ENCODE measurements at regions not wholly inside any gene's neighbourhood (a gene's known extent, or its start where the extent isn't known, plus 50 kb on each side); places are given as distances from the start of the nearest gene placed in this dataset.

DNA sequence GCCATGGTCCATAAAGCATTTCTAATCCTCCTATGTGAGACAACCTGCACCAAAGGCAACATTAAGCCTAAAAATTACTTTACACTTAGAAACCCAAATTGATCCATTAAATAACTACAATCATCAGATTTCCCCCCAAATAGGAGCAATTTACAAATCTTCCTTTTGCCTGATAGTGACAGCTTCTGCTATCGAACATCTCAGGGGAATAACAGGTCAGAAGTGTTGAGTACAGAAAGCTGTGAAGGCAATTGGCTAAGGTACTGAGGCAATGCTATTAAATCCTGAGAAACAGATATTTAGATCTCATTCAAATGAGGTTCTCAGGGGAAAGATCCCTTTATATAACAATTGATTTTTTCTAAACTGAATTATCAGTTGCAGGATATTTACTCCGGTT lies 141.1 kb downstream of the PIK3R1 start:
- DNase-seq, result no peak
- Histone ChIP-seq H3K27me3 (ENCODE audit: insufficient read depth, low read length, poor library complexity) (no peaks in the 10 kb centered on the region), H3K9me3 (ENCODE audit: insufficient read depth, low read length, severe bottlenecking) (no peaks in the 10 kb centered on the region), H3K9ac (ENCODE audit: low read depth, low read length) (no peak overlapping the region), H3K4me2 (ENCODE audit: insufficient read depth, low read length) (no peak overlapping the region), H3K27ac (ENCODE audit: low read length) (no peak overlapping the region), H2AFZ (ENCODE audit: low read depth, low read length) (no peak overlapping the region), H3K4me1 (ENCODE audit: insufficient read depth, low read length) (no peaks in the 10 kb centered on the region), H3K4me3 (ENCODE audit: low read depth in 1 of 2, low read length in 2 of 2) (no peak overlapping the region), H3K79me2 (ENCODE audit: insufficient read depth, low read length) (no peaks in the 10 kb centered on the region), H3K36me3 (ENCODE audit: insufficient read depth, low read length) (no peaks in the 10 kb centered on the region), H4K20me1 (ENCODE audit: insufficient read depth, low read length) (no peaks in the 10 kb centered on the region)
- no peak for TF ChIP-seq EZH2 (IDR thresholded peaks at IDR 0.05; ENCODE audit: borderline replicate concordance, low read depth, low read length, severe bottlenecking)
- TF ChIP-seq, protein P1, sequence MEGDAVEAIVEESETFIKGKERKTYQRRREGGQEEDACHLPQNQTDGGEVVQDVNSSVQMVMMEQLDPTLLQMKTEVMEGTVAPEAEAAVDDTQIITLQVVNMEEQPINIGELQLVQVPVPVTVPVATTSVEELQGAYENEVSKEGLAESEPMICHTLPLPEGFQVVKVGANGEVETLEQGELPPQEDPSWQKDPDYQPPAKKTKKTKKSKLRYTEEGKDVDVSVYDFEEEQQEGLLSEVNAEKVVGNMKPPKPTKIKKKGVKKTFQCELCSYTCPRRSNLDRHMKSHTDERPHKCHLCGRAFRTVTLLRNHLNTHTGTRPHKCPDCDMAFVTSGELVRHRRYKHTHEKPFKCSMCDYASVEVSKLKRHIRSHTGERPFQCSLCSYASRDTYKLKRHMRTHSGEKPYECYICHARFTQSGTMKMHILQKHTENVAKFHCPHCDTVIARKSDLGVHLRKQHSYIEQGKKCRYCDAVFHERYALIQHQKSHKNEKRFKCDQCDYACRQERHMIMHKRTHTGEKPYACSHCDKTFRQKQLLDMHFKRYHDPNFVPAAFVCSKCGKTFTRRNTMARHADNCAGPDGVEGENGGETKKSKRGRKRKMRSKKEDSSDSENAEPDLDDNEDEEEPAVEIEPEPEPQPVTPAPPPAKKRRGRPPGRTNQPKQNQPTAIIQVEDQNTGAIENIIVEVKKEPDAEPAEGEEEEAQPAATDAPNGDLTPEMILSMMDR (IDR thresholded peaks at IDR 0.05; ENCODE audit: borderline replicate concordance, extremely low read depth, low read length, poor library complexity, severe bottlenecking), result no peak
- no peak for ATAC-seq (ENCODE audit: insufficient read depth, low read depth)

DNA sequence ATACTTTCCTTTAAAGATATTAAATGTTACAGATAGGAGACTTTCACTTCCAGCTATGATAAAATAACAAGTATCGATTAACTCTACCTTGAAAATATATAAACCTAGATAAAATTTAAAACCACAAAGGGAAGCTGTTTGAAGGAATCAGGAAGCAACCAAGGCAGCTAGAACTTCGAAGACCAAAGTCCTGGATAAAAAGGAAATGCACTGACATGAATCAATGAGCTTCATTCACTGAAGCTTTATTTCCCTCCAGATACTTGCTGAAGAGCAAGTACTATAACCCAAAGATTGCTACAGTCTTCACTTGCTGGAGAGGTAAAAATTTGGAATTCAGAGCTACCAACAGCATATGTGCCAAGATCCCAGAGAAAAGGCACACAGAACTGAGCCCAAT lies 144.1 kb downstream of the PIK3R1 start:
- no peak for DNase-seq
- Histone ChIP-seq H3K27ac (ENCODE audit: low read length) (no peak overlapping the region), H3K36me3 (ENCODE audit: insufficient read depth, low read length) (no peaks in the 10 kb centered on the region), H3K79me2 (ENCODE audit: insufficient read depth, low read length) (no peaks in the 10 kb centered on the region), H3K4me1 (ENCODE audit: insufficient read depth, low read length) (no peaks in the 10 kb centered on the region), H4K20me1 (ENCODE audit: insufficient read depth, low read length) (no peaks in the 10 kb centered on the region), H3K4me2 (ENCODE audit: insufficient read depth, low read length) (no peak overlapping the region), H2AFZ (ENCODE audit: low read depth, low read length) (no peak overlapping the region; the same call in 1 of the 2 replicates), H3K4me3 (ENCODE audit: low read depth in 1 of 2, low read length in 2 of 2) (no peak overlapping the region), H3K27me3 (ENCODE audit: insufficient read depth, low read length, poor library complexity) (no peaks in the 10 kb centered on the region), H3K9ac (ENCODE audit: low read depth, low read length) (no peak overlapping the region), H3K9me3 (ENCODE audit: insufficient read depth, low read length, severe bottlenecking) (no peaks in the 10 kb centered on the region)
- TF ChIP-seq, protein P1 (IDR thresholded peaks at IDR 0.05; ENCODE audit: borderline replicate concordance, extremely low read depth, low read length, poor library complexity, severe bottlenecking), result no peak
- no peak for TF ChIP-seq EZH2 (IDR thresholded peaks at IDR 0.05; ENCODE audit: borderline replicate concordance, low read depth, low read length, severe bottlenecking)
- no peak for ATAC-seq (ENCODE audit: insufficient read depth, low read depth)

DNA sequence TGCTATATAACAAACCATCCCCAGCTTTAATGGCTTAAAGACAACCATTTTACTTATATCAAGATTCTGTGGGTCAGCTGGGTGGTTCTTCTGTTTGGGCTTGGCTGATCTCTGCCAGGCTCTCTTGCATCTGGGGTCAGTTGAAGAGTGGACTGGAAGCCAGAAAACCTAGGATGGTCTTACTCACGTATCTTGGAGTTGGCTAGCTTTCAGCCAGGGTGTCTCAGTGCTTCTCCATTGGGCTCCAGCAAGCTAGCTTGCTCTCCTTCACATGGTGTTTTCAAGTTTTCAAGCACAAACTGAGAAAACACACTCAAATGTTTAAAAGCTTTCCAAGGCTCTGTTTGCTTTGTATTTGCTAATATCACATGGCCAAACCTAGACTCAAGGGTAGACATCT lies 146.8 kb downstream of the PIK3R1 start:
- Histone ChIP-seq H3K36me3 (ENCODE audit: insufficient read depth, low read length) (no peaks in the 10 kb centered on the region), H3K4me2 (ENCODE audit: insufficient read depth, low read length) (no peak overlapping the region), H3K27me3 (ENCODE audit: insufficient read depth, low read length, poor library complexity) (no peaks in the 10 kb centered on the region), H3K9ac (ENCODE audit: low read depth, low read length) (no peak overlapping the region), H3K79me2 (ENCODE audit: insufficient read depth, low read length) (no peaks in the 10 kb centered on the region), H4K20me1 (ENCODE audit: insufficient read depth, low read length) (no peaks in the 10 kb centered on the region), H3K4me3 (ENCODE audit: low read depth in 1 of 2, low read length in 2 of 2) (no peak overlapping the region), H3K4me1 (ENCODE audit: insufficient read depth, low read length) (no peaks in the 10 kb centered on the region), H2AFZ (ENCODE audit: low read depth, low read length) (no peak overlapping the region), H3K9me3 (ENCODE audit: insufficient read depth, low read length, severe bottlenecking) (no peaks in the 10 kb centered on the region), H3K27ac (ENCODE audit: low read length) (no peak overlapping the region)
- ATAC-seq (ENCODE audit: insufficient read depth, low read depth) (no peak), DNase-seq (no peak)
- TF ChIP-seq, protein P1 (IDR thresholded peaks at IDR 0.05; ENCODE audit: borderline replicate concordance, extremely low read depth, low read length, poor library complexity, severe bottlenecking), result no peak
- TF ChIP-seq EZH2 (IDR thresholded peaks at IDR 0.05; ENCODE audit: borderline replicate concordance, low read depth, low read length, severe bottlenecking), result no peak

DNA sequence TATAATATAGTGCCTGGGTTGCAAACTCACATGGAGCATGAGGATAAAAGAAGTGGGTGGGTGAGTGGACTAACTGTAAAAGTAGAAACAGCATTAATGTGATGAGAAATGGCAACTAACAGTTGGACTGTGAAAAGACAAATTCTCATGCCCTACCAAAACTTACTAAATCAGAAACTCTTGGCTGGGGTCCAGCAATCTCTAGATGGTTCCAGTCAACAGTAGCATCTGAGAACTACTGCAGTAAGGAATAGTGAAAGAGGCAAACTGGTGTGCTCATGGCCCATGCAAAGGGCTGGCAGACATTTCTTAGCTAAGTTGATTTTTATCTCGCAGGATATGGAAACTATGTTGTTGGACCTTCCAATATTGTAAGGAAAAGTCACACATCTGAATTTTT lies 150.3 kb downstream of the PIK3R1 start:
- H3K36me3 ChIP-seq (ENCODE audit: insufficient read depth, low read length), result no peaks in the 10 kb centered on the region
- H3K27ac ChIP-seq (ENCODE audit: low read length), result no peak overlapping the region
- H4K20me1 ChIP-seq (ENCODE audit: insufficient read depth, low read length), result no peaks in the 10 kb centered on the region
- no peak overlapping the region for H3K9ac ChIP-seq (ENCODE audit: low read depth, low read length)
- ATAC-seq (ENCODE audit: insufficient read depth, low read depth) (no peak), DNase-seq (no peak)
- no peaks in the 10 kb centered on the region for H3K9me3 ChIP-seq (ENCODE audit: insufficient read depth, low read length, severe bottlenecking)
- no peaks in the 10 kb centered on the region for H3K27me3 ChIP-seq (ENCODE audit: insufficient read depth, low read length, poor library complexity)
- no peak overlapping the region for H2AFZ ChIP-seq (ENCODE audit: low read depth, low read length)
- H3K4me1 ChIP-seq (ENCODE audit: insufficient read depth, low read length), result peaks cover 12% of the 10 kb centered on the region
- H3K4me2 ChIP-seq (ENCODE audit: insufficient read depth, low read length), result no peak overlapping the region
- TF ChIP-seq, protein P1 (IDR thresholded peaks at IDR 0.05; ENCODE audit: borderline replicate concordance, extremely low read depth, low read length, poor library complexity, severe bottlenecking), result no peak
- no peak for TF ChIP-seq EZH2 (IDR thresholded peaks at IDR 0.05; ENCODE audit: borderline replicate concordance, low read depth, low read length, severe bottlenecking)
- H3K79me2 ChIP-seq (ENCODE audit: insufficient read depth, low read length), result no peaks in the 10 kb centered on the region
- H3K4me3 ChIP-seq (ENCODE audit: low read depth in 1 of 2, low read length in 2 of 2), result no peak overlapping the region

Data from DND-41 (cell line).